SJCRH30 (cell line): ENCODE measurements at regions not wholly inside any gene's neighbourhood (a gene's known extent, or its start where the extent isn't known, plus 50 kb on each side); places are given as distances from the start of the nearest gene placed in this dataset.
"Not testable (repeated sequence)": the region's sequence is repeated elsewhere in the genome, so short reads cannot be mapped to it uniquely, and the experiment has no call there.

Experiments used
- DNase-seq, 2 experiments: peaks; one replicate each; pipeline ENCODE4 v3.0.0-alpha.2; 2015 to 2020
- H3K27ac ChIP-seq: fragments of 250-450 bp; sonication (Bioruptor Pico); 2 replicates; pipeline ENCODE4 v1.5.1; 2020; ENCODE audit warnings: mild to moderate bottlenecking, moderate library complexity
- H3K27me3 ChIP-seq: fragments of 250-450 bp; sonication (Bioruptor Pico); 2 replicates; pipeline ENCODE4 v1.5.1; 2020; ENCODE audit warnings: mild to moderate bottlenecking, moderate library complexity
- H3K36me3 ChIP-seq: fragments of 250-450 bp; sonication (Bioruptor Pico); 2 replicates; pipeline ENCODE4 v1.5.1; 2020; ENCODE audit warnings: mild to moderate bottlenecking, moderate library complexity
- H3K4me1 ChIP-seq: fragments of 250-450 bp; sonication (Bioruptor Pico); 2 replicates; pipeline ENCODE4 v1.5.1; 2020; ENCODE audit warnings: mild to moderate bottlenecking, moderate library complexity
- H3K4me3 ChIP-seq: fragments of 250-450 bp; sonication (Bioruptor Pico); 2 replicates; pipeline ENCODE4 v1.5.1; 2020; ENCODE audit warnings: mild to moderate bottlenecking, moderate library complexity
- H3K9me3 ChIP-seq: fragments of 250-450 bp; sonication (Bioruptor Pico); replicated peaks from 2 replicates; pipeline ENCODE4 v1.5.1; 2020; ENCODE audit warnings: mild to moderate bottlenecking, moderate library complexity

GRCh38 chr10:33917069-33917780 lies 582.8 kb upstream of the NRP1 start:
- no peak overlapping the region for H3K27ac ChIP-seq
- no peaks in the 10 kb centered on the region for H3K36me3 ChIP-seq
- DNase-seq, result no peak
- H3K4me3 ChIP-seq, result no peak overlapping the region
- no peaks in the 10 kb centered on the region for H3K27me3 ChIP-seq
- H3K9me3 ChIP-seq, result no peaks in the 10 kb centered on the region
- no peaks in the 10 kb centered on the region for H3K4me1 ChIP-seq

- no peak overlapping the region for H3K27ac ChIP-seq
- no peak overlapping the region for H3K4me3 ChIP-seq
- DNase-seq, result no peak
- H3K9me3 ChIP-seq, result no peaks in the 10 kb centered on the region
- no peaks in the 10 kb centered on the region for H3K4me1 ChIP-seq
- no peaks in the 10 kb centered on the region for H3K27me3 ChIP-seq
- H3K36me3 ChIP-seq, result no peaks in the 10 kb centered on the region
Observed at GRCh38 chr10:33914746-33915145, 580.3 kb upstream of the NRP1 start.

GRCh38 chr10:33913194-33913593 lies 578.7 kb upstream of the NRP1 start:
- H3K4me3 ChIP-seq, result no peak overlapping the region
- H3K36me3 ChIP-seq, result no peaks in the 10 kb centered on the region
- H3K4me1 ChIP-seq, result no peaks in the 10 kb centered on the region
- no peaks in the 10 kb centered on the region for H3K27me3 ChIP-seq
- H3K27ac ChIP-seq, result no peak overlapping the region
- H3K9me3 ChIP-seq, result no peaks in the 10 kb centered on the region
- no peak for DNase-seq

GRCh38 chr10:33909476-33909875 lies 575.0 kb upstream of the NRP1 start:
- H3K4me1 ChIP-seq, DNase-seq, H3K27ac ChIP-seq, H3K36me3 ChIP-seq, H3K9me3 ChIP-seq, H3K4me3 ChIP-seq, H3K27me3 ChIP-seq: not testable (repeated sequence)

GRCh38 chr10:33901166-33901565 lies 566.7 kb upstream of the NRP1 start:
- no peak overlapping the region for H3K4me3 ChIP-seq
- no peaks in the 10 kb centered on the region for H3K36me3 ChIP-seq
- H3K27me3 ChIP-seq, result no peaks in the 10 kb centered on the region
- no peak overlapping the region for H3K27ac ChIP-seq
- no peak for DNase-seq
- no peaks in the 10 kb centered on the region for H3K9me3 ChIP-seq
- no peaks in the 10 kb centered on the region for H3K4me1 ChIP-seq

- Histone ChIP-seq H3K36me3 (no peaks in the 10 kb centered on the region), H3K4me1 (no peaks in the 10 kb centered on the region), H3K4me3 (no peak overlapping the region), H3K27me3 (no peaks in the 10 kb centered on the region), H3K9me3 (no peaks in the 10 kb centered on the region), H3K27ac (no peak overlapping the region)
- DNase-seq, result no peak
Observed at GRCh38 chr10:33900596-33900995, 566.1 kb upstream of the NRP1 start.

- no peak overlapping the region for H3K4me3 ChIP-seq
- no peak for DNase-seq
- no peak overlapping the region for H3K27ac ChIP-seq
- no peaks in the 10 kb centered on the region for H3K9me3 ChIP-seq
- no peaks in the 10 kb centered on the region for H3K4me1 ChIP-seq
- no peaks in the 10 kb centered on the region for H3K27me3 ChIP-seq
- H3K36me3 ChIP-seq, result no peaks in the 10 kb centered on the region
Observed at GRCh38 chr10:33899578-33900531, 565.4 kb upstream of the NRP1 start.

- no peak overlapping the region for H3K27ac ChIP-seq
- H3K4me3 ChIP-seq, result no peak overlapping the region
- no peak for DNase-seq
- H3K9me3 ChIP-seq, result no peaks in the 10 kb centered on the region
- H3K27me3 ChIP-seq, result no peaks in the 10 kb centered on the region
- H3K4me1 ChIP-seq, result no peaks in the 10 kb centered on the region
- no peaks in the 10 kb centered on the region for H3K36me3 ChIP-seq
Observed at GRCh38 chr10:33897291-33897752, 562.9 kb upstream of the NRP1 start.

GRCh38 chr10:33893506-33893905 lies 559.0 kb upstream of the NRP1 start:
- Histone ChIP-seq H3K27ac (no peak overlapping the region), H3K27me3 (no peaks in the 10 kb centered on the region), H3K4me1 (no peaks in the 10 kb centered on the region), H3K9me3 (no peaks in the 10 kb centered on the region), H3K36me3 (no peaks in the 10 kb centered on the region), H3K4me3 (no peak overlapping the region)
- DNase-seq, result no peak

- no peaks in the 10 kb centered on the region for H3K27me3 ChIP-seq
- no peaks in the 10 kb centered on the region for H3K36me3 ChIP-seq
- H3K4me1 ChIP-seq, result no peaks in the 10 kb centered on the region
- DNase-seq, result no peak
- H3K27ac ChIP-seq, result no peak overlapping the region
- H3K9me3 ChIP-seq, result no peaks in the 10 kb centered on the region
- no peak overlapping the region for H3K4me3 ChIP-seq
Observed at GRCh38 chr10:33889371-33889770, 554.9 kb upstream of the NRP1 start.

- Histone ChIP-seq H3K27ac (no peak overlapping the region), H3K9me3 (no peaks in the 10 kb centered on the region), H3K36me3 (no peaks in the 10 kb centered on the region), H3K4me1 (no peaks in the 10 kb centered on the region), H3K27me3 (no peaks in the 10 kb centered on the region), H3K4me3 (no peak overlapping the region)
- no peak for DNase-seq
Observed at GRCh38 chr10:33887188-33887587, 552.7 kb upstream of the NRP1 start.

GRCh38 chr10:33886299-33886698 lies 551.8 kb upstream of the NRP1 start:
- Histone ChIP-seq H3K4me1 (no peaks in the 10 kb centered on the region), H3K36me3 (no peaks in the 10 kb centered on the region), H3K9me3 (no peaks in the 10 kb centered on the region), H3K4me3 (no peak overlapping the region), H3K27ac (no peak overlapping the region), H3K27me3 (no peaks in the 10 kb centered on the region)
- DNase-seq, result no peak

GRCh38 chr10:33884604-33885003 lies 550.1 kb upstream of the NRP1 start:
- DNase-seq, result no peak
- no peaks in the 10 kb centered on the region for H3K36me3 ChIP-seq
- H3K27ac ChIP-seq, result no peak overlapping the region
- no peaks in the 10 kb centered on the region for H3K4me1 ChIP-seq
- no peak overlapping the region for H3K4me3 ChIP-seq
- H3K9me3 ChIP-seq, result no peaks in the 10 kb centered on the region
- H3K27me3 ChIP-seq, result no peaks in the 10 kb centered on the region

- H3K4me1 ChIP-seq, result no peaks in the 10 kb centered on the region
- no peak overlapping the region for H3K4me3 ChIP-seq
- H3K36me3 ChIP-seq, result no peaks in the 10 kb centered on the region
- H3K27me3 ChIP-seq, result no peaks in the 10 kb centered on the region
- no peak for DNase-seq
- no peak overlapping the region for H3K27ac ChIP-seq
- no peaks in the 10 kb centered on the region for H3K9me3 ChIP-seq
Observed at GRCh38 chr10:33883881-33884280, 549.4 kb upstream of the NRP1 start.

GRCh38 chr10:33882996-33883395 lies 548.5 kb upstream of the NRP1 start:
- DNase-seq, result no peak
- Histone ChIP-seq H3K9me3 (no peaks in the 10 kb centered on the region), H3K4me3 (no peak overlapping the region), H3K4me1 (no peaks in the 10 kb centered on the region), H3K27ac (no peak overlapping the region), H3K36me3 (no peaks in the 10 kb centered on the region), H3K27me3 (no peaks in the 10 kb centered on the region)
